ENCODE measurements at regions not wholly inside any gene's neighbourhood (a gene's known extent, or its start where the extent isn't known, plus 50 kb on each side); places are given as distances from the start of the nearest gene placed in this dataset.
"Not testable (repeated sequence)": the region's sequence is repeated elsewhere in the genome, so short reads cannot be mapped to it uniquely, and the experiment has no call there.

GRCh38 chr4:86413426-86413825 lies 53.6 kb upstream of the MAPK10 start:
- not testable (repeated sequence) for DNase-seq

DNA sequence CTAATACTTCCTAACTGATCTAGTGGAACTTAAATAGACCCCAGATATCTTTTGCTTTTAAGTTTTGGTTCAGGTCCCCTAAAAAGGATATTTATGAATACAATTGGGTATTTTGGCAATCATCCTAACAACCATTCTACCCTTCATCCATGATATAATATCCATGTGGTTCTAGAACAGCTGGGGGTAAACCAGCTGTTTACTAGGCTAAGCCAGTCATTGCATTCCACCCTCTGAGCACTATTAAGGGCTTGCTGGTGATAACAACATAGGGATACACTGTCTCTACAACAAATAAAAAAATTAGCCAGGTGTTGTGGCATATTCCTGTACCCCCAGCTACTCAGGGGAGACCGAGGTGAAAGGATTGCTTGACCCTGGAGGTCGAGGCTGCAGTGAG lies 54.8 kb upstream of the MAPK10 start:
- DNase-seq = no peak

- DNase-seq = no peak
Measured at GRCh38 chr4:86416081-86416480, 56.2 kb upstream of the MAPK10 start.

DNA sequence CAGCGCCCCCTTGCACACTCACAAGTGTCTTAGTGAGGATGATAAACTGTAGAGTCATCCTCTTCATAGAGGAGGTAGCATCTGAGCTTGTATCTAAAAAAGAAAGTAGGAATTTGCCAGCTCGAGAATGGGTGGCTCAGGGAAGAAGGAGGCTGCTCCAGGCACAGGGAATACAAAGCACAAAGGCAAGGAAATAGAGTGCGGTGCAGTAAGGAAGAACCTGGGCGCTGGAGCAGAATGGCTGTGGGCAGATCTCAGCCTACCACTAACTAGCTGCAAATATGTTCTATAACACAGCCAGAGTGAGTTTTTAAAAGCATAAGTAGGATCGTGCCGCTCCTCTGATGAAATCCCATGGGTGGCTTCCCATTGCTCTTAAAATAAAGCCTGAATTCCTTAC lies 61.6 kb upstream of the MAPK10 start:
- no peak for DNase-seq

GRCh38 chr4:86431543-86432116 lies 71.8 kb upstream of the MAPK10 start:
- no peak for DNase-seq

DNA sequence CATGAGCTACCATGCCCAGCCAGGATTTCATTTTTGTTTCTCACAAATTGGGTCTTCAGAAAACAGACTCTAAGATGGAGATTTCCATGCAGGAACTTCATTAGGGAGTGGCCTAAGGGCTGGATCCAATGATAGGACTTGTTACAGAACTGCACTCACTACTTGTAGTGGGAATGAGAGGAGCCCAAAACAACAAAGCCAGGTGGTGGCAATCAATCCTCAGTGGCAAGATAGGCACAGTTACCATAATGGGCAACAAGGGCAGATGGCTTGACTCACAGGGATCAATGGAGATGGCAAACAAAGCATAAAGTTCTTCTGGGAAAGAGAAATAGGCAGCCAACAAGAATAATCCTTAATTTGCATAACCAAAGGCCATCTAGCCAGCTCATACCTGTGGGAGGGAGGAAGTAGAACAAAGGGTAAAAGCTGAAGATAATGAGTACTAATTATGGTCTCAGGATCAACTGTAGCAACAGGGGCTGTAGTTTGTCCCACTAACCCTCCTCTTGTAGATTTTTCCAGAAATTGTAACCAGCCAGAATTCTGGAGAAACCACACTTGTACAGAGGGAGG lies 72.8 kb upstream of the MAPK10 start:
- DNase-seq = no peak

- DNase-seq = no peak
Measured at GRCh38 chr4:86439293-86439692, 79.4 kb upstream of the MAPK10 start.

DNA sequence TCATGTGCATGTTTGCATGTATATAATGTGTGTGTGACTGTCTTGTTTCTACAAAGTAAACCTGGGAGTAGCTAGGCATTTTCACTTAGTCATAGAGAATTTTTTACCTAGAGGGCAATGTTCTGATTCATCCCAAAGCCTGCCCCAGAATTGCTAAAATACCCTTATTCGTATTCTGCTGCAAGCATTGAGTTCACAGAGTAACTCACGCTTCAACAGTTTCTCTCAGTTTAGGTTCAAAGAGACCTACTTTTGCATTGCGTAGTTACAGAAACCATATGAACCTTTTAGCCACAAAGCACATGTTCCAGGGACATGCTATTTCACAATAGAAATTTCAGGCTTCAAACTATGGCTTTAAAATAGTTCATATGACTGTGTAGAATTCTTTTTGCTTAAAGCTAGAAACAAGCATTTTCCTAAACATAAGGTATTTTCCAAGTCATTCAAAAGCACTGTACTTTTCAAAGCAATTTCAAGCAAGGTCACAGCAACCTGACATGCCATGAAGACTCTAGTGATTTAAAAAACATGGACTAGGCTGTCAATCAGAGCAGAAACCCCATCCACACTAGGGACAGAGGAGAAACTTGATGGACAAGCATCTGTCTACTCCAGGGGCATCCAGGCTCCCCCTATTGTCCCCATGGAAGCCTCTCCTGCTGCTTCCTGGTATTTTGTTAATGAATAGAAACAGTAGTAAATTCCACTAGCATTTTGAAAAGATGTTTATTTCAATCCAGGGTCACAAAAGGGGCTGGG lies 81.5 kb upstream of the MAPK10 start:
- DNase-seq = no peak

DNA sequence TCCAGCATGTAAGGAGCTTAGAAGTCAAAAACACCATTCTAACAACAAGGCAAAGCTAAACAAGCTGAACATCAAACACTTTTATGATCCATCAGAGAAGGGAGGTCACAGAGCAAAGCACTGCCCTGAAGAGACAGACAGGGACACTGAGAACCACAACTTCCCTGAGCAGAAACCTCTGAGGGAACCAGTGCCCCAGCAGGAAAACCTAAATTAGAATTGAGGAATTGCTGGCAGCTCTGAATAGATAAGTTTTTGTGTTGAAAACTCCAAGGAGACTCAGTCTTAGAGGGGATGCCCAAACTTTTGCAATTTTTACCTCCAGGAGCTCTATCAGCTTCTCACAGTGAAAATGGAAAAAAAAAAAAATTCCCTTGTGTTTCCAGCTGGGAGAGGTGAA lies 83.0 kb upstream of the MAPK10 start:
- DNase-seq = no peak

DNA sequence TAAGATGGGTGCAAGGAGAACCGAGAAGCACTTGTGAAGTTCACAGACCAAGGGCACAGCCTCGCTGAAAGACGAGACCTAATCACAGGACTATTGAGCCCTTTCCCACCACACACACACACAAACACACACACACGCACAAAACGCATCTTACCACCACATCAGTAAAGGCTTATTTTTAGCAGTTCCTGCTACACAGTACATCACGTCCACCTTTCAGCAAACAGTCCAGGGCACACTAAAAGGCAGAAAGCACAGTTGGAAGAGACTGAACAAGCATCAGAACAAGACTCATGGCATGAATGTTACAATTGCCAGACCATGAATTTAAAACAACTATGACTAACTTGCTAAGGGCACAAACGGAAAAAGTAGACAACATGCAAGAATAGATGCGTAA lies 83.6 kb upstream of the MAPK10 start:
- DNase-seq = no peak

DNA sequence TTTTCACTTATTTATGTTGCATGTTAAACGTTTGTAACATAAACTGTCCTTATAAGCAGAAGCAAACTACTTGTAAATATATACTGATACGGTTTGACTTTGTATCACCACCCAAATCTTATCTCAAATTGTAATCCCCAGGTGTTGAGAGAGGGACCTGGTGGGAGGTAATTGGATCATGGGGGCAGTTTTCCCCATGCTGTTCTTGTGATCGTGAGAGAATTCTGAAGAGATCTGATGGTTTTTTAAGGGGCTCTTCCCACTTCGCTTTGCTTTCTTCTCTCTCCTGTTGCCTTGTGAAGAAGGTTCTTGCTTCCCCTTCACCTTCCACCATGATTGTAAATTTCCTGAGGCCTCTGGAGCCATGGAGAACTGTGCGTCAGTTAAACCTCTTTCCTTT lies 87.1 kb upstream of the MAPK10 start:
- no peak for DNase-seq

- no peak for DNase-seq
Measured at GRCh38 chr4:86448871-86449270, 89.0 kb upstream of the MAPK10 start.

DNA sequence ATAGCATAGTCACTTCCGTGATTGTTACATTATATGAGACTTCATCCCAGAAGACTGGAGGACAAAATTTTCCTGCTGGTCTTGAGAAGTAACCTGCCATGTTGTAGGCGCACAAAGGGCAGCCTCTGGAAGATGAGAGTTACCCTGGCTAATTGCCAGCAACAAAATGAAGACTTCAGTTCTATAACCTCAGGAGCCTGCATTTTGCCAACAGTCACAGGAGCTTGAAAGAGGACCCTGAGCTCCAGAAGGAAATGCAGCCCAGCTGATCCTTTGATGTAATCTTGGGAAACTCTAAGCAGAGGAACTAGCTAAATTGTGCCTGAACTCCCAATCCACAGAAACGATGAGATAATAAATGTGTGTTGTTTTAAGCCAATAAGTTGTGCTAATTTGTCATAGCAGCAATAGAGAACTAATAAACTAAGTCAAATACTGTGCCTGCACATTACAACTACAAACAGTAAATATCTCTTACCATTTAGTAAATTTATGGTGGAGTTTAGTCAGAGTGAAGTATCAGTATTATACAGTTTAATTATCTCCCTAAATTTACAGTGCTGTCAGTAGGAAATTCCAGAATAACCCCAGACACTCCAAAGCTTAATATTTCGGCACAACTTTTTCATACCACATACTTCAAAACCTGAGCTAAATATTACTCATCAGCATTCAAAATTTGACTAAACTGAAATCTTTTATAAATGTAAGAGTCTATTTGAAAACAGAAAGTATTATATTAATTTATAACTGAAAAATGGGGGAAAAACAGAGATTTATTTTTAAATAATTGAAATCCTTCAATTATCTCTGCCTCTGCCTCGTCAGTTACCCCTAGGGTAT lies 90.1 kb upstream of the MAPK10 start:
- no peak for DNase-seq

DNA sequence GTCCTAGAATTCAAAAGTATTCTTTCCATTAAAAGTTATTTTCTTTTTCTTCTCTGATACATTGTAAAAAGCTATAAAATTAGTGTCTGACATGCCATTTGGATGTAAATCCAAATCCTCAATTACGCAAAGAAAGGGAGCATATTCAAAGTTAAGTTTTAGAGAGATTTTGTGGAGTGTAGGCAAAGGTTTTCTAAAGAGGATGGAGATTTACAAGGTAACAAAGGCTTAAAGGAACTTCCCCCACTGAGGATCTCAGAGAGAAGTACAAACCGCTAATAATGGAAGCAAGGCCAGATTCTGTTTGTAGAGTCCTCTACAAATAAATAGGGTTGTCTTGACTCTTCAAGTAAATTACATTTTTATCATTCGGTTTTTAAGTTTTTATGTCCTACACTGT lies 91.0 kb upstream of the MAPK10 start:
- no peak for DNase-seq

GRCh38 chr4:86451560-86452330 lies 91.9 kb upstream of the MAPK10 start:
- no peak for DNase-seq

GRCh38 chr4:86452422-86452891 lies 92.6 kb upstream of the MAPK10 start:
- DNase-seq = no peak

DNA sequence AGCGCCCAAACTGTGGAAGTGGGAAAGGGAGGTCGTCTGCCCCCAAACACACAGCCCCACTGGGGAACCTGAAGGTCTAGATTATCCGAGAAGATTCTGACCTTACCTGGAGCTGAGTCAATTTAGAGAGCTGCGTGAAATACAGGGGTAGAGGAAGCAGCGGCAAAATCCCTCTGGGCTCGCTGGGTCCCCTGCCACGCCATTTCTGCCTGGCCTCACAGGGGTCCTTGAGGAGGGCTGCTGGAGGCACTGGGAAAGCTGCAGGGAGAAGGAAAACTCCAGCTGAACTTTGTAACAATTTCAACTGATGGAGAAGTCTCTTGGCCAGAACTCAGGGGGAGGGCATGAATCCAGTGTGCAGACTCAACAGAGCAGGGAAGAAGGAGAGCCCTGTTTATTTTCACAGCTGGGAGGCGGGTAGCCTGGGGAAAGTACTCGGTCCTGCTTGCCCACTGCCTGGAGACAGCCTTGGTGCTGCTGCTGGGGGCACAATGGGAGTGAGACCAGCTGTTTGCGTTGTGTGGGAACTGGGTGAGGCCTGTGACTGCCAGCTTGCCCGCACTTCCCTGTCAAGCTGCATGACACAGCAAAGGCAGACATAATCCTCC lies 93.2 kb upstream of the MAPK10 start:
- no peak for DNase-seq

DNA sequence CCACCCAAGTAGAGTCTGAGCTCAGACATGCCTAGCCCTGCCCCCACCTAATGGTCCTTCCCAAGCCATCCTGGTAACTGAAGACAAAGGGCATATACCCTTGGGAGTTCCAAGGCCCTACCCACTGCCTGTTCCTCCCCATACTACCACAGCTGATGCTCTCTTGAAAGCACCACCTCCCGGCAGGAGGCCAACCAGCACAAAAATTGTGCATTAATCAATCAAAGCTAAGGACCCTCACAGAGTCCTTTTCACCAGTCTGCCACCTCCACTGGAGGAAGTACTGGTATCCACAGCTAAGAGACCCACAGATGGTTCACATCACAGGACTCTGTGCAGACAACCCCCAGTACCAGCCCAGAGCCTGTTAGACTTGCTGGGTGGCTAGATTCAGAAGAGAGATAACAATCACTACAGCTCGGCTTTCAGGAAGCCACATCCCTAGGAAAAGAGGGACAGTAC lies 93.8 kb upstream of the MAPK10 start:
- DNase-seq = not testable (repeated sequence)

GRCh38 chr4:86461849-86462248 lies 102.0 kb upstream of the MAPK10 start:
- no peak for DNase-seq

DNA sequence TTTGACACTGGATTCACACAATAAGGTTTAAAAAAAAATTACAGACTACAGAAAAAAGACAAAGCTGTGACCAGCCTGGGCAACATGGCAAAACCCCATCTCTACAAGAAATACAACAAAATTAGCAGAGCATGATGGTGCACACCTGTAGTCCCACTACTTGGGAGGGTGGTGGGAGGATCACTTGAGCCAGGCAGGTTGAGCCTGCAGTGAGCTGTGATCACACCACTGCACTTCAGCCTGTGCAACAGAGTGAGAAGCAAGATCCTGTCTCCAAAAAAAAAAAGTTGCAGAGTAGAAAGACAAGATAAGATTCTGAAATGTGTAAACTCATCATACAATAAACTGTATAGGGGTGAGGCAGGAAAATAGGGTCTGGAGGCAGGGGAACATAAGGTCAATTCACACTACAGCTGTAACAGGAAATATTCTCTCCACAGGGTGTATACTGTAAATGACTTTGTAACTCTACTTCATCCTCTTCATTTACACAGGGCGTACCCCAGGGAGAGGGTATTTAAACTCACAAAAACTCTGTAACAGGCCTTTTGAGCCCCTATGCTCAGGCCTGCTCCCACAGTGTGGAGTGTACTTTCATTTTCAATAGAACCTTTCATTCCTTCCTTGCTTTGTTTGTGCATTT lies 112.6 kb upstream of the MAPK10 start:
- no peak for DNase-seq

- not testable (repeated sequence) for DNase-seq
Measured at GRCh38 chr4:86478151-86478550, 116.0 kb upstream of the PTPN13 start.

DNA sequence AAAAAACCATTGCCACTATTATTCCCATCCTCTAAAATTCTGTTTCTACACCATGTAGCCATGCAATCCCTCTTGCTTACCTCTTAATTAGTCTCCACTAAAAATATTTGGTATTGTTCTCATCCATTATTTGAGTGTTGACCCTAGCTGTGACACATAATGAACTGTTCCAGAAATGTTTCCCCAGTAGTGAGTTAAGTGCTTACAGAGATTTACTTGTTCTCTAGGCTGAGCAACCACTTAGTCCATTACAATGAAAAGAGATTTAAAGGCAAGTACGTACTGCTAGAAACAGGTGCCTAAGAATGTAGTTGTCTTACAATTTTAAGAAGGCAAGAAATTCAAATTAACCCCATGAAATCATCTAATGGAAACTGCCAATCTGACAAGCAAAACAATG lies 112.7 kb upstream of the PTPN13 start:
- DNase-seq = no peak
